MG63 (cell line): ENCODE measurements at regions not wholly inside any gene's neighbourhood (a gene's known extent, or its start where the extent isn't known, plus 50 kb on each side); places are given as distances from the start of the nearest gene placed in this dataset.
"Not testable (repeated sequence)": the region's sequence is repeated elsewhere in the genome, so short reads cannot be mapped to it uniquely, and the experiment has no call there.

Experiments
- DNase-seq: peaks from one replicate; pipeline ENCODE4 v3.0.0-alpha.2; 2020
- H3K27me3 ChIP-seq: fragments of 250-450 bp; sonication (Bioruptor Pico); 2 replicates; pipeline ENCODE4 v1.5.1; 2020; ENCODE audit warnings: mild to moderate bottlenecking, moderate library complexity
- H3K36me3 ChIP-seq: fragments of 250-450 bp; sonication (Bioruptor Pico); 2 replicates; pipeline ENCODE4 v1.5.1; 2020; ENCODE audit warnings: mild to moderate bottlenecking, moderate library complexity
- H3K4me3 ChIP-seq: fragments of 250-450 bp; sonication (Bioruptor Pico); 2 replicates; pipeline ENCODE4 v1.5.1; 2020; ENCODE audit warnings: mild to moderate bottlenecking, moderate library complexity
- H3K9me3 ChIP-seq: fragments of 250-450 bp; sonication (Bioruptor Pico); 2 replicates; pipeline ENCODE4 v1.5.1; 2020; ENCODE audit warnings: mild to moderate bottlenecking, moderate library complexity

DNA sequence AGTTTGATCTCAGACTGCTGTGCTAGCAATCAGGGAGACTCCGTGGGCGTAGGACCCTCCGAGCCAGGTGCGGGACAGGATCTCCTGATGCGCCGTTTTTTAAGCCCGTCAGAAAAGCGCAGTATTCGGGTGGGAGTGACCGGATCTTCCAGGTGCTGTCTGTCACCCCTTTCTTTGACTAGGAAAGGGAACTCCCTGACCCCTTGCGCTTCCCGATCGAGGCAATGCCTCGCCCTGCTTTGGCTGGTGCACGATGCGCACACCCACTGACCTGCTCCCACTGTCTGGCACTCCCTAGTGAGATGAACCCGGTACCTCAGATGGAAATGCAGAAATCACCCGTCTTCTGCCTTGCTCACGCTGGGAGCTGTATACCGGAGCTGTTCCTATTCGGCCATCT lies 157.6 kb upstream of the FBXO33 start:
- H3K4me3 ChIP-seq, H3K27me3 ChIP-seq, DNase-seq, H3K9me3 ChIP-seq, H3K36me3 ChIP-seq: not testable (repeated sequence)

- DNase-seq: no peak
- no peaks in the 10 kb centered on the region for H3K36me3 ChIP-seq
- no peak overlapping the region for H3K4me3 ChIP-seq
- H3K9me3 ChIP-seq: no peaks in the 10 kb centered on the region
- H3K27me3 ChIP-seq: no peaks in the 10 kb centered on the region
Measured at GRCh38 chr14:39582028-39582654, 149.9 kb upstream of the FBXO33 start.

- H3K27me3 ChIP-seq: no peaks in the 10 kb centered on the region
- no peaks in the 10 kb centered on the region for H3K9me3 ChIP-seq
- H3K36me3 ChIP-seq: no peaks in the 10 kb centered on the region
- no peak overlapping the region for H3K4me3 ChIP-seq
- no peak for DNase-seq
Measured at GRCh38 chr14:39581474-39581873, 149.2 kb upstream of the FBXO33 start.

DNA sequence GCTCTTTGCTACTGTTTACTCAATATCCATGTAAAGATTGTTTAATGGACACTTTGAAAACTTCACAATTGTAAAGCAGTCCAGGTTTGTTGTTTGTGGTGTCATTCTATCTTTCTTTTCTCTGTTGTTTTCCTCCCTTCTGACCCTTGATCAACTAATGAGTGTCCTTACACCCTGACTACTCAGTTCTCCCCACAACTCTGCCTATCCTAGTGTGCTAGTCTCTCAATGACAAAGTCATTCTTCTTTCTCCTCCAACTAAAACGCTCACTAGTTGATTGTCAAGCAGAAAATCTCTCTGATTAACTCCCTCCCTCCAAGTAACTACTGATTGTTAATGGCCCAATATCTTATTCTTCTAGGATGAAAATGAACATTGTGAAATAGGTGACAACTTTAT lies 148.5 kb upstream of the FBXO33 start:
- no peaks in the 10 kb centered on the region for H3K36me3 ChIP-seq
- H3K27me3 ChIP-seq: no peaks in the 10 kb centered on the region
- H3K4me3 ChIP-seq: no peak overlapping the region
- no peaks in the 10 kb centered on the region for H3K9me3 ChIP-seq
- DNase-seq: no peak

- no peaks in the 10 kb centered on the region for H3K36me3 ChIP-seq
- H3K27me3 ChIP-seq: no peaks in the 10 kb centered on the region
- H3K9me3 ChIP-seq: no peaks in the 10 kb centered on the region
- no peak for DNase-seq
- no peak overlapping the region for H3K4me3 ChIP-seq
Measured at GRCh38 chr14:39576736-39577135, 144.5 kb upstream of the FBXO33 start.

DNA sequence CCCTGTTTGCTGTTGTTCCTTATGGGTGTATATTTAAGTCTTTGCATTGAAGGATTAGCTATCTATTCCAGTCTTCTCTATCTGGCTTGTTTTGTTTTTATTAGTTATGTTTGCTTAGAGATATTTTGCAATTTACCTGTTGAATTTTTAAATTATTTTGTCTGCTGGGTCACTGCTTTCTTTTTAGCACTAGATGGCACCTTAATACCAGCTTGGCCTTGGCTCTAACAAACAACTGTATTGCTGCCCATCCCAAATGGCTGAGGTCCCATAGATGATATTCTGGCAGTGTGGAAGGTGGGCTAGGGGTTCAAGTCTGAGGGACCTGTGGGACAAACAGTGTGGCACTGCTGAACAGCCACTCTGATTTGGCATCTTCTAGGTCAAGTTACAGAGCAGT lies 144.0 kb upstream of the FBXO33 start:
- no peaks in the 10 kb centered on the region for H3K36me3 ChIP-seq
- H3K27me3 ChIP-seq: no peaks in the 10 kb centered on the region
- no peak for DNase-seq
- no peaks in the 10 kb centered on the region for H3K9me3 ChIP-seq
- H3K4me3 ChIP-seq: no peak overlapping the region

- H3K9me3 ChIP-seq: no peaks in the 10 kb centered on the region
Measured at GRCh38 chr14:39568809-39569538, 136.7 kb upstream of the FBXO33 start.

GRCh38 chr14:39566795-39567194 lies 134.6 kb upstream of the FBXO33 start:
- DNase-seq: no peak
- no peak overlapping the region for H3K4me3 ChIP-seq

More at GRCh38 chr14:39568809-39569538, 136.7 kb upstream of the FBXO33 start:
- no peak for DNase-seq
- H3K4me3 ChIP-seq: no peak overlapping the region
- H3K27me3 ChIP-seq: no peaks in the 10 kb centered on the region
- no peaks in the 10 kb centered on the region for H3K36me3 ChIP-seq

DNA sequence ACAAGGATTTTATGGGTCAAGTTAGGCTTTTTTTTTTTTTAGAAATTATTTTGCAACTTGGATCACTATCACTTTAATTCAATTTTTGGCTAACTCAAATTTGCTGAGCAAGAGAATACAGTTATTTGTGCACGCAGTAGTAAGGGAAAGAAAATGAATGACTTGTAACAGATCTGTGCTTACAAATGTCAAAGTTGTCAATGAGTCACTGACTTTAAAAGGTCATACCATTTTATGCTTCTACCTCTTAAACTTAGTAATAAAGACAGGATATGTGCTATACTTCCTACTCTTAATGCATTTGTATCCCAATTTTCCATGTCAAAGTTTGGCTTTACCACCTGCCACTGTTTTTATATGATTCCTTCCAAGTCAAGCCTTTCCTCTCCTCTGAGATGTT lies 131.1 kb upstream of the FBXO33 start:
- H3K9me3 ChIP-seq: no peaks in the 10 kb centered on the region
- DNase-seq: no peak
- no peaks in the 10 kb centered on the region for H3K27me3 ChIP-seq
- no peaks in the 10 kb centered on the region for H3K36me3 ChIP-seq
- H3K4me3 ChIP-seq: no peak overlapping the region

More at GRCh38 chr14:39566795-39567194, 134.6 kb upstream of the FBXO33 start:
- no peaks in the 10 kb centered on the region for H3K9me3 ChIP-seq
- no peaks in the 10 kb centered on the region for H3K36me3 ChIP-seq
- H3K27me3 ChIP-seq: no peaks in the 10 kb centered on the region

GRCh38 chr14:39562175-39562574 lies 129.9 kb upstream of the FBXO33 start:
- H3K9me3 ChIP-seq: no peaks in the 10 kb centered on the region
- H3K36me3 ChIP-seq: no peaks in the 10 kb centered on the region
- no peaks in the 10 kb centered on the region for H3K27me3 ChIP-seq

GRCh38 chr14:39558525-39558924 lies 126.3 kb upstream of the FBXO33 start:
- no peak for DNase-seq
- no peaks in the 10 kb centered on the region for H3K27me3 ChIP-seq
- H3K4me3 ChIP-seq: no peak overlapping the region
- no peaks in the 10 kb centered on the region for H3K36me3 ChIP-seq
- no peaks in the 10 kb centered on the region for H3K9me3 ChIP-seq

More at GRCh38 chr14:39562175-39562574, 129.9 kb upstream of the FBXO33 start:
- H3K4me3 ChIP-seq: no peak overlapping the region
- no peak for DNase-seq

DNA sequence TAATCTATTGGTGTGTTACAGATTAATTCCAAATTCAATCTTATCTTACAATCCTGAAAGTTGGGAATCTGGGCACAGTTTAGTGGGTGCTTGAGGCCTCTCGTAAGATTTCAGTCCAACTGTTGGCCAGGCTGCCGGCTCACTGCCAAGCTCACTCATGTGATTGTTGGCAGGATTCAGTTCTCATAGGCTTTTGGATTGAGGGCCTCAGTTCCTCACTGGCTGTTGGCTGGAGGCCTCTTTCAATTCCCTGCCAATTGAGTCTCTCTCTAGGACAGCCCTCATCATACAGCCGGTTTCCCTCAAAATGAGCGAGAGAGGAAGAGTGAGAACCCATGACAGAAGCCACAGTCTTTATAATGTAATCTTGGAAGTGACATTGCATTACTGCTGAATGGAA lies 123.5 kb upstream of the FBXO33 start:
- H3K4me3 ChIP-seq: no peak overlapping the region
- H3K27me3 ChIP-seq: no peaks in the 10 kb centered on the region
- no peaks in the 10 kb centered on the region for H3K9me3 ChIP-seq
- H3K36me3 ChIP-seq: no peaks in the 10 kb centered on the region
- DNase-seq: no peak

- Histone ChIP-seq H3K9me3 (no peaks in the 10 kb centered on the region), H3K27me3 (no peaks in the 10 kb centered on the region), H3K4me3 (no peak overlapping the region), H3K36me3 (no peaks in the 10 kb centered on the region)
- DNase-seq: no peak
Measured at GRCh38 chr14:39554576-39554975, 122.3 kb upstream of the FBXO33 start.

DNA sequence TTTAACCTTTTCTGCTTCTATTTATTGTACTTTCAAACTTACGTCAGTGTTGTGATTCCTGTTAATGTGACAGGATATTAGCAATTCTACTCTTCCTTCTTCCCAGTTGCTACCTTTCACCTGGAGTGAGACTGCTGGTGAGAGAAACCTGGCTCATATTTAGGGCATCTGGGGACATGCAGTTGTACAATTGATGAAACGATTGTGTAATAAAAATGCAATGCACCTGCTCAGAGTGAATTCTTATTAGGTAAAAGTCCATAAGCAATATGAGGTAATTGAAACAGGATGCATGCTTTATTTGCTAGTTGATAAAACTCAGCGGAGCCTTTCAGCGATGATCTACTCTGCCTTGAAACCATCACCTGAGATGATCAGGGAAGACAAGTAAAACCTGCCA lies 116.1 kb upstream of the FBXO33 start:
- H3K4me3 ChIP-seq: no peak overlapping the region
- H3K27me3 ChIP-seq: no peaks in the 10 kb centered on the region
- H3K36me3 ChIP-seq: no peaks in the 10 kb centered on the region
- H3K9me3 ChIP-seq: no peaks in the 10 kb centered on the region
- DNase-seq: no peak

DNA sequence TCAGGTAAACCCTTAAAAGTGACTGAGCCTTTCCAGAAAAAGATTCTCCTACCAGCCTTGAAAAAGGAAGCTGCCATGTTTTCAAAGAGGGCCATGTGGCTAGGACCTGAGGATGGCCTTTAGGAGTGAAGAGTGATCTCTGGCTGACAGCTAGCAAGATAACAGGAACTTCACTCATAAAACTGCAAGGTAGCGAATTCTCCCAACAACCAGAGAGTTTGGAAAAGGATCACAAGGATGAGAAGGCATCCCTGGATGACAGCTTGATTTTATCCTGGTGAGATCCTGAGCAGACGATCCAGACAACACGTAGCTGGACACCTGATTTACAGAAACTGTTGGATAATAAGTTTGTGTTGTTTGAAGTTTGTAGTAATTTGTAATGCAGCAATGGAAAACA lies 115.6 kb upstream of the FBXO33 start:
- Histone ChIP-seq H3K4me3 (no peak overlapping the region), H3K27me3 (no peaks in the 10 kb centered on the region), H3K9me3 (no peaks in the 10 kb centered on the region), H3K36me3 (no peaks in the 10 kb centered on the region)
- DNase-seq: no peak

DNA sequence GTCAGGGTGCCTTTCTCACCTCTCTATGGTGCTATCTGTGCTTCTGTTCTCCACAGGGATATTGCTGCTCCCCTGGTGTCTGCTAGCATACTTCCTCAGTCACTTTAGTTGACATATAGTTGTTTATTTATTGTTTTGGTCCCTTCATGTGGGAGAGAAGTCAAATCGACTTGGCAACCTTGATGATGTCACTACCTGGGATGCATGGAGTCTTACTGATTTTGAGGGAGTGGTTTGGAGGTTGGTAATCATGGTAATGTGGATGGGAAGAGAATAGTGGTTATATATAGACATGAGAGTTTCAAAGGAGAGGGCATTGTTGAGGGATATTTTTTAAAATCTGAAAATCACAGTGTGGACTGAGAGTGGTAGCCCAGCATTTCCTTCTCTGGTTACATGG lies 73.6 kb upstream of the FBXO33 start:
- Histone ChIP-seq H3K9me3 (no peaks in the 10 kb centered on the region), H3K27me3 (no peaks in the 10 kb centered on the region), H3K36me3 (no peaks in the 10 kb centered on the region), H3K4me3 (no peak overlapping the region)
- DNase-seq: no peak

DNA sequence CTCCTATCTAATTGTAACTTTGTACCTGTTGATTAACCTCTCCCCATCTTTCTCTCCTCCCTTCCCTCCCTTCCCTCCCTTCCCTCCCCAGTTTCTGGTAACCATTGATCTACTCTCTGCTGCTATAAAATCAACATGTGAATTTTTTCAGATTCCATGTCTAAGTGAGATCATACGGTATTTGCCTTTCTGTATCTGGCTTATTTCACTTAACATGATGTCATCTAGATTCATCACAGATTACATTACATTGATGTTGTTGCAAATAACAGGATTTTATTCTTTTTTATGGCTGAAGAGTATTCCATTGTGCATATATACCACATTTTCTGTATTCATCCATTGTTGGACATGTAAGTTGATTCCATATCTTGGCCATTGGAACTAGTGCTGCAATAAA lies 68.0 kb upstream of the FBXO33 start:
- Histone ChIP-seq H3K36me3 (no peaks in the 10 kb centered on the region), H3K4me3 (no peak overlapping the region), H3K27me3 (no peaks in the 10 kb centered on the region), H3K9me3 (no peaks in the 10 kb centered on the region)
- no peak for DNase-seq

GRCh38 chr14:39499514-39499913 lies 67.3 kb upstream of the FBXO33 start:
- no peaks in the 10 kb centered on the region for H3K9me3 ChIP-seq
- no peak overlapping the region for H3K4me3 ChIP-seq
- no peaks in the 10 kb centered on the region for H3K36me3 ChIP-seq
- H3K27me3 ChIP-seq: no peaks in the 10 kb centered on the region
- DNase-seq: no peak
